VCaP (cell line): ENCODE measurements at regions not wholly inside any gene's neighbourhood (a gene's known extent, or its start where the extent isn't known, plus 50 kb on each side); places are given as distances from the start of the nearest gene placed in this dataset.

ENCODE experiments used
- H3K27ac ChIP-seq: fragments of 450-650 bp; 2 replicates; pipeline ENCODE4 v1.5.1; 2017
- CTCF ChIP-seq: fragments of 450-650 bp; conservative IDR thresholded peaks from 2 replicates; pipeline ENCODE4 v1.5.1; 2017; ENCODE audit warnings: mild to moderate bottlenecking, moderate library complexity

- H3K27ac ChIP-seq: no peak overlapping the region
- no peak for TF ChIP-seq CTCF
Measured at GRCh38 chr2:163213661-163214081, 375.1 kb upstream of the KCNH7 start.

GRCh38 chr2:163210430-163210918 is 371.9 kb upstream of the KCNH7 start:
- no peak for TF ChIP-seq CTCF
- H3K27ac ChIP-seq: no peak overlapping the region

- TF ChIP-seq CTCF: no peak
Measured at GRCh38 chr2:163207693-163208370, 369.3 kb upstream of the KCNH7 start.

GRCh38 chr2:163205589-163206254 is 367.2 kb upstream of the KCNH7 start:
- H3K27ac ChIP-seq: no peak overlapping the region
- no peak for TF ChIP-seq CTCF

More at GRCh38 chr2:163207693-163208370, 369.3 kb upstream of the KCNH7 start:
- H3K27ac ChIP-seq: no peak overlapping the region

- H3K27ac ChIP-seq: no peak overlapping the region
- TF ChIP-seq CTCF: no peak
Measured at GRCh38 chr2:163200741-163201140, 362.2 kb upstream of the KCNH7 start.

- TF ChIP-seq CTCF: no peak
- no peak overlapping the region for H3K27ac ChIP-seq
Measured at GRCh38 chr2:163198972-163199371, 360.4 kb upstream of the KCNH7 start.

GRCh38 chr2:163198007-163198406 is 359.4 kb upstream of the KCNH7 start:
- no peak for TF ChIP-seq CTCF
- no peak overlapping the region for H3K27ac ChIP-seq
